Testis (tissue), 2 donors: ENCODE measurements at regions not wholly inside any gene's neighbourhood (a gene's known extent, or its start where the extent isn't known, plus 50 kb on each side); places are given as distances from the start of the nearest gene placed in this dataset.

Experiments used
- DNase-seq: peaks from one replicate; pipeline ENCODE4 v3.0.0-alpha.2; 2019
- H3K27ac ChIP-seq, 2 donors: fragments of 200-600 bp; sonication (generic); one replicate each; pipeline ENCODE4 v1.5.1; 2019
- H3K27me3 ChIP-seq: fragments of 200-600 bp; sonication (generic); one replicate; pipeline ENCODE4 v1.5.1; 2019
- H3K36me3 ChIP-seq: fragments of 200-600 bp; sonication (generic); one replicate; pipeline ENCODE4 v1.5.1; 2017; ENCODE audit warnings: low read depth; ENCODE audit errors: missing control alignments
- H3K4me1 ChIP-seq: fragments of 200-600 bp; sonication (generic); one replicate; pipeline ENCODE4 v1.5.1; 2019
- H3K4me3 ChIP-seq, 2 donors: fragments of 200-600 bp; sonication (generic); one replicate each; pipeline ENCODE4 v1.5.1; 2017 to 2019
- H3K9me3 ChIP-seq: fragments of 200-600 bp; sonication (generic); one replicate; pipeline ENCODE4 v1.5.1; 2017
- CTCF ChIP-seq, 3 experiments: fragments of 450-650 bp in 2 of 3; fragments of 200-600 bp in 1 of 3; sonication (generic) in 1 of 3; IDR thresholded peaks; one replicate each; pipeline ENCODE4 v1.5.1; 2016 to 2019; ENCODE audit warnings: antibody characterized with exemption in 3 of 3, mild to moderate bottlenecking in 2 of 3, moderate library complexity in 1 of 3
- POLR2A ChIP-seq: fragments of 450-650 bp; IDR thresholded peaks from one replicate; pipeline ENCODE4 v1.6.1; 2017; ENCODE audit warnings: antibody characterized with exemption, mild to moderate bottlenecking, moderate library complexity
- WGBS, 2 donors: methylation state at CpG; one replicate each; pipeline ENCODE4 v1.1.5; 2018; 5-methylcytosine and 5-hydroxymethylcytosine counted together
- intact Hi-C: fragments of 100-400 bp; cut with DNase I; formaldehyde crosslinking; loops from one replicate; pipeline ENCODE4 v1.15.1; 2023; ENCODE audit warnings: low total_unique reads

GRCh38 chr9:103928442-103928841 lies 165.7 kb upstream of the SMC2 start:
- H3K27ac ChIP-seq, result no peak overlapping the region
- H3K4me3 ChIP-seq, result no peak overlapping the region
- no peaks in the 10 kb centered on the region for H3K9me3 ChIP-seq
- intact Hi-C loops, result no loop called here
- no peak for DNase-seq
- no peaks in the 10 kb centered on the region for H3K4me1 ChIP-seq
- H3K36me3 ChIP-seq, result no peaks in the 10 kb centered on the region
- 82 to 84% methylated on average over 3 of the region's 3 CpGs for WGBS, 2 donors
- no peaks in the 10 kb centered on the region for H3K27me3 ChIP-seq
- TF ChIP-seq POLR2A, result no peak
- TF ChIP-seq CTCF (IDR thresholded peaks at IDR 0.05), result no peak

GRCh38 chr9:103941104-103941503 lies 153.0 kb upstream of the SMC2 start:
- TF ChIP-seq CTCF (IDR thresholded peaks at IDR 0.05) (no peak), POLR2A (no peak)
- intact Hi-C loops, result no loop called here

GRCh38 chr9:103942200-103942599 lies 151.9 kb upstream of the SMC2 start:
- Histone ChIP-seq H3K9me3 (no peaks in the 10 kb centered on the region), H3K4me1 (no peaks in the 10 kb centered on the region), H3K27ac (no peak overlapping the region), H3K4me3 (no peak overlapping the region), H3K27me3 (no peaks in the 10 kb centered on the region), H3K36me3 (no peaks in the 10 kb centered on the region)
- DNase-seq, result no peak
- intact Hi-C loops, result no loop called here
- TF ChIP-seq POLR2A (no peak), CTCF (IDR thresholded peaks at IDR 0.05) (no peak)
- 94 to 96% methylated on average over 2 of the region's 2 CpGs for WGBS, 2 donors

More at GRCh38 chr9:103941104-103941503, 153.0 kb upstream of the SMC2 start:
- Histone ChIP-seq H3K4me1 (no peaks in the 10 kb centered on the region), H3K9me3 (no peaks in the 10 kb centered on the region), H3K27me3 (no peaks in the 10 kb centered on the region), H3K27ac (no peak overlapping the region), H3K36me3 (no peaks in the 10 kb centered on the region), H3K4me3 (no peak overlapping the region)
- no peak for DNase-seq
- 71 to 81% methylated on average over 11 of the region's 11 CpGs for WGBS, 2 donors

GRCh38 chr9:103942651-103943050 lies 151.5 kb upstream of the SMC2 start:
- Histone ChIP-seq H3K27me3 (no peaks in the 10 kb centered on the region), H3K9me3 (no peaks in the 10 kb centered on the region), H3K4me1 (no peaks in the 10 kb centered on the region), H3K4me3 (no peak overlapping the region), H3K36me3 (no peaks in the 10 kb centered on the region), H3K27ac (no peak overlapping the region)
- TF ChIP-seq POLR2A (no peak), CTCF (IDR thresholded peaks at IDR 0.05) (no peak)
- WGBS, 2 donors, result 68 to 92% methylated on average over 1 of the region's 1 CpG
- intact Hi-C loops, result no loop called here
- no peak for DNase-seq

GRCh38 chr9:103949096-103949495 lies 145.0 kb upstream of the SMC2 start:
- no peak for DNase-seq
- no peaks in the 10 kb centered on the region for H3K27me3 ChIP-seq
- intact Hi-C loops, result no loop called here
- H3K27ac ChIP-seq, result no peak overlapping the region
- no peak for TF ChIP-seq CTCF (IDR thresholded peaks at IDR 0.05)
- no peak for TF ChIP-seq POLR2A
- H3K4me3 ChIP-seq, result no peak overlapping the region
- H3K36me3 ChIP-seq, result no peaks in the 10 kb centered on the region
- H3K9me3 ChIP-seq, result no peaks in the 10 kb centered on the region
- H3K4me1 ChIP-seq, result no peaks in the 10 kb centered on the region
